AG09309 (cell line): ENCODE measurements at regions not wholly inside any gene's neighbourhood (a gene's known extent, or its start where the extent isn't known, plus 50 kb on each side); places are given as distances from the start of the nearest gene placed in this dataset.

Experiments used
- DNase-seq: peaks from one replicate; pipeline ENCODE4 v3.0.0-alpha.2; 2010; ENCODE audit warnings: low read depth
- H3K4me3 ChIP-seq: 2 replicates; pipeline ENCODE4 v1.5.1; 2011; ENCODE audit warnings: mild to moderate bottlenecking, low read depth, low read length, moderate library complexity; ENCODE audit not compliant: control insufficient read depth
- TF ChIP-seq, protein P1 (sequence below): IDR thresholded peaks from 2 replicates; pipeline ENCODE4 v1.5.1; 2011; ENCODE audit warnings: mild to moderate bottlenecking, low read depth, low read length, inconsistent platforms; ENCODE audit not compliant: insufficient read depth, control insufficient read depth; ENCODE audit errors: missing control alignments

DNA sequence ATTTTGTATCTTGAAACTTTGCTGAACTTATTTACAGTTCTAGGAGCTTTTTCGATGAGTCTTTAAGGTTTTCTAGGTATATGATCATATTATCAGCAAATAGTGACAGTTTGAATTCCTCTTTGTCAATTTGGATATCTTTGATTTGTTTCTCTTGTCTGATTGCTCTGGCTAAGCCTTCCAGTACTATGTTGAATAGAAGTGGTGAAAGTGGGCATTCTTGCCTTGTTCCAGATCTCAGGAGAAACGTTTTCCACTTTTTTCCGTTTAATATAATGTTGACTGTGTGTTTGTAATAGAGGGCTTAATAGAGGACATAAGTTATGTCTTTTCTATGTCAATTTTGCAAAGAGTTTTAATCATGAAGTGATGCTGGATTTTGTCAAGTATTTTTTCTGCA, 124.3 kb downstream of the ZNF280B start:
- H3K4me3 ChIP-seq, result no peak overlapping the region
- DNase-seq, result no peak
- TF ChIP-seq, protein P1, sequence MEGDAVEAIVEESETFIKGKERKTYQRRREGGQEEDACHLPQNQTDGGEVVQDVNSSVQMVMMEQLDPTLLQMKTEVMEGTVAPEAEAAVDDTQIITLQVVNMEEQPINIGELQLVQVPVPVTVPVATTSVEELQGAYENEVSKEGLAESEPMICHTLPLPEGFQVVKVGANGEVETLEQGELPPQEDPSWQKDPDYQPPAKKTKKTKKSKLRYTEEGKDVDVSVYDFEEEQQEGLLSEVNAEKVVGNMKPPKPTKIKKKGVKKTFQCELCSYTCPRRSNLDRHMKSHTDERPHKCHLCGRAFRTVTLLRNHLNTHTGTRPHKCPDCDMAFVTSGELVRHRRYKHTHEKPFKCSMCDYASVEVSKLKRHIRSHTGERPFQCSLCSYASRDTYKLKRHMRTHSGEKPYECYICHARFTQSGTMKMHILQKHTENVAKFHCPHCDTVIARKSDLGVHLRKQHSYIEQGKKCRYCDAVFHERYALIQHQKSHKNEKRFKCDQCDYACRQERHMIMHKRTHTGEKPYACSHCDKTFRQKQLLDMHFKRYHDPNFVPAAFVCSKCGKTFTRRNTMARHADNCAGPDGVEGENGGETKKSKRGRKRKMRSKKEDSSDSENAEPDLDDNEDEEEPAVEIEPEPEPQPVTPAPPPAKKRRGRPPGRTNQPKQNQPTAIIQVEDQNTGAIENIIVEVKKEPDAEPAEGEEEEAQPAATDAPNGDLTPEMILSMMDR, result no peak

- TF ChIP-seq, protein P1, result no peak
- no peak for DNase-seq
- H3K4me3 ChIP-seq, result no peak overlapping the region
Observed at GRCh38 chr22:22384668-22385244, 123.8 kb downstream of the ZNF280B start.

DNA sequence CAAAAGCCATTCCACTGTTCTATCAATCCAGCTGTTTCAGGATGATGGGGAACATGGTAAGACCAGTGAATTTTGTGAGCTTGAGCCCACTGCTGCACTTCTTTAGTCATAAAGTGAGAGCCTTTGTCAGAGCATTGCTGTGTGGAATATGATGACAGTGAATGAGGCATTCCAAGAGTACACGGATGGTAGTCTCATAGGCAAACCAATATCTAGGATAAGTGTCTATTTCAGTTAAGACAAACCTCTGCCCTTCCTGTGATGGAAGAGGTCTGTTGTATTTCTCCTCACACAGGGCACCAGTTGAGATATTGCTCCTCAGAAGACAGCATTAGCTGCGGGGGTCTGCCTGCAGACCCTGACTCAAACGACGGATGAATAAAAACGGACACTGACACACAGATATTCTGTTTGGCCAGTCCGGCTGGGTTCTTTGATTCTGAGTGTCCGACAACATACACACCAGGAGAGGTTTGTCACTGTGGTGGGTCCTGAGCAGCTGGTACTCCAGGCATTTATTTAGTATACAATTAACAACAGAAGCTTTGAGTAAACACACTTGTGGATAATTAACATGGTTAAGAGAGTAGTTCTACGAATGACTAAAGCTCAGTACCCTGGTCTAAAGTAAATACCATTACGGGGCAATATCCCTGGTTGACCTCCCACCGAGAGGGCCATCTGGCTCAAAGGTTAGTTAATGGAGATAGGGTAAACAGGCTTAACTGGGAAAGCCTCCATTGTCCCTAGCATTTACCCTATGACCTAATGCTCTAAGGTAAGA, 121.7 kb downstream of the ZNF280B start:
- DNase-seq, result no peak
- TF ChIP-seq, protein P1, result no peak
- no peak overlapping the region for H3K4me3 ChIP-seq

- no peak for DNase-seq
- TF ChIP-seq, protein P1, result no peak
- H3K4me3 ChIP-seq, result no peak overlapping the region
Observed at GRCh38 chr22:22387386-22387736, 121.2 kb downstream of the ZNF280B start.

DNA sequence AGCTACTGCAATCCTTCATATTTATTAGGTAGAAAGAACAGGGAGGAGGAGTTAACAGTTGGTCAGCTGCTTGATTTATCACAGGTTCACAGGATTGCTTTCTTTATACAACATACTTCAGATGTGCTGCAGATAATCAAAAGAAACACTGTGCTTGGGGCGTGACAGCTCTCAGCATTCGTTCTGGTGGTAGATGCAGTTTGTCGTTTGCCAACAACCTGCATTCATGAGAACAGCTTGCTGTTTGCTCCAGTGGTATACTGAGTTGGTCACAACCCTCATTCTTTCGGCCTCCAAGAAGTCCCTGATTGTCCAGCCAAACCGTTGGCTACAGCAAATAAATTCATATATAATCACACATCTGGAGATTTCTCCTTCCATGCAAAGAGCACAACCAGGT, 120.5 kb downstream of the ZNF280B start:
- DNase-seq, result no peak
- no peak overlapping the region for H3K4me3 ChIP-seq
- TF ChIP-seq, protein P1, result no peak

DNA sequence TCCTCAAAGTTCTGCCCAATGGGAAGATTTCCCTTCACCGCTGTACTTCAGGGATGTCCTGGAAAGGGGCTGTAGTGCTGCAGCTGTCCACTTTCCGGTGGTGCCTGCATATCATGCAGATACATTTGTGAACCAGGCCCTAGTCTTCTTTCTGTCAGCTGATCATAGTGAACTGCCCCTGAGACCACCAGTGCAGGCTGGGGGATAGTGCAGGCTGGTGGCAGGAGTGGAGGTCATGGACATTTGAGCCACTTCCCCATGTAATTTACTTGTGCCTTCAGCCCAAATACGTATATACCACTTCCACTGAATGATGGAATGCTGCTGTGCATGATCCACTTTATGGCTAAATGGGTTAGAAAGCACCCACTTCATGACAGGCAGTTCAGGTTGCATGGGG, 120.0 kb downstream of the ZNF280B start:
- no peak overlapping the region for H3K4me3 ChIP-seq
- DNase-seq, result no peak
- TF ChIP-seq, protein P1, result no peak
